ENCODE measurements at regions not wholly inside any gene's neighbourhood (a gene's known extent, or its start where the extent isn't known, plus 50 kb on each side); places are given as distances from the start of the nearest gene placed in this dataset.

DNA sequence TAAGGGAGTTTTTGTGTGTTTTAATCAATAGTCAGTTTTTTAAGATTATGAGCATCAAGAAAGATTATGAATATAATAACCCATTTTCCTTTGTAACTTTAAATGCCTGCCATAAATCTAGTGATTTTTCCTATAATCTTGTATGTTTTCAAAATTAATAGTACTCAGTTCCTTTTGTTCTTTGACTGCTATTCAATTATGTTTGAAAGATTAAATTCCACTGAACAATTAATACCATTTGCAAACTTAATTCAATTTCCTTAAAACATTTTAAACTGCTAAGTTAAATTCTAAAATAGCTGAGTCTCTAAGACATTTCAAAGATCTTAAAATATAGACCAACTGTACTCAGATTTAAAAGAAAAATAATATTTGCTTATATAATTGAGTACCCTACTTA is 1173.9 kb upstream of the TMEFF2 start:
- TF ChIP-seq SAFB2 (CRISPR knock-in tag; IDR thresholded peaks at IDR 0.05; ENCODE audit: borderline replicate concordance, low read depth) (no peak), SOX6 (IDR thresholded peaks at IDR 0.05) (no peak), SOX6 (CRISPR knock-in tag; IDR thresholded peaks at IDR 0.05) (no peak), ZNF101 (CRISPR knock-in tag; IDR thresholded peaks at IDR 0.05; ENCODE audit: borderline replicate concordance, low read depth) (no peak), SNAPC2 (CRISPR knock-in tag; IDR thresholded peaks at IDR 0.05) (no peak), CCAR2 (optimal IDR thresholded peaks at IDR 0.05; ENCODE audit: low read depth, low read length) (no peak), ZMYM3 (CRISPR knock-in tag; IDR thresholded peaks at IDR 0.05) (no peak), ZNF589 (CRISPR knock-in tag; conservative IDR thresholded peaks at IDR 0.05) (no peak), TARDBP (CRISPR knock-in tag; IDR thresholded peaks at IDR 0.05) (no peak), SCMH1 (CRISPR knock-in tag; IDR thresholded peaks at IDR 0.05; ENCODE audit: borderline replicate concordance) (no peak), ZNF274 (CRISPR knock-in tag; IDR thresholded peaks at IDR 0.05) (no peak), AKAP8 (CRISPR knock-in tag; IDR thresholded peaks at IDR 0.05) (no peak), NFE2L1 (CRISPR knock-in tag; IDR thresholded peaks at IDR 0.05; ENCODE audit: borderline replicate concordance) (no peak), ZNF792 (CRISPR knock-in tag; IDR thresholded peaks at IDR 0.05) (no peak)
- TF ChIP-seq, protein P1, sequence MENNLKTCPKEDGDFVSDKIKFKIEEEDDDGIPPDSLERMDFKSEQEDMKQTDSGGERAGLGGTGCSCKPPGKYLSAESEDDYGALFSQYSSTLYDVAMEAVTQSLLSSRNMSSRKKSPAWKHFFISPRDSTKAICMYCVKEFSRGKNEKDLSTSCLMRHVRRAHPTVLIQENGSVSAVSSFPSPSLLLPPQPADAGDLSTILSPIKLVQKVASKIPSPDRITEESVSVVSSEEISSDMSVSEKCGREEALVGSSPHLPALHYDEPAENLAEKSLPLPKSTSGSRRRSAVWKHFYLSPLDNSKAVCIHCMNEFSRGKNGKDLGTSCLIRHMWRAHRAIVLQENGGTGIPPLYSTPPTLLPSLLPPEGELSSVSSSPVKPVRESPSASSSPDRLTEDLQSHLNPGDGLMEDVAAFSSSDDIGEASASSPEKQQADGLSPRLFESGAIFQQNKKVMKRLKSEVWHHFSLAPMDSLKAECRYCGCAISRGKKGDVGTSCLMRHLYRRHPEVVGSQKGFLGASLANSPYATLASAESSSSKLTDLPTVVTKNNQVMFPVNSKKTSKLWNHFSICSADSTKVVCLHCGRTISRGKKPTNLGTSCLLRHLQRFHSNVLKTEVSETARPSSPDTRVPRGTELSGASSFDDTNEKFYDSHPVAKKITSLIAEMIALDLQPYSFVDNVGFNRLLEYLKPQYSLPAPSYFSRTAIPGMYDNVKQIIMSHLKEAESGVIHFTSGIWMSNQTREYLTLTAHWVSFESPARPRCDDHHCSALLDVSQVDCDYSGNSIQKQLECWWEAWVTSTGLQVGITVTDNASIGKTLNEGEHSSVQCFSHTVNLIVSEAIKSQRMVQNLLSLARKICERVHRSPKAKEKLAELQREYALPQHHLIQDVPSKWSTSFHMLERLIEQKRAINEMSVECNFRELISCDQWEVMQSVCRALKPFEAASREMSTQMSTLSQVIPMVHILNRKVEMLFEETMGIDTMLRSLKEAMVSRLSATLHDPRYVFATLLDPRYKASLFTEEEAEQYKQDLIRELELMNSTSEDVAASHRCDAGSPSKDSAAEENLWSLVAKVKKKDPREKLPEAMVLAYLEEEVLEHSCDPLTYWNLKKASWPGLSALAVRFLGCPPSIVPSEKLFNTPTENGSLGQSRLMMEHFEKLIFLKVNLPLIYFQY (CRISPR knock-in tag; IDR thresholded peaks at IDR 0.05; ENCODE audit: borderline replicate concordance): no peak
- TF ChIP-seq, protein P2, sequence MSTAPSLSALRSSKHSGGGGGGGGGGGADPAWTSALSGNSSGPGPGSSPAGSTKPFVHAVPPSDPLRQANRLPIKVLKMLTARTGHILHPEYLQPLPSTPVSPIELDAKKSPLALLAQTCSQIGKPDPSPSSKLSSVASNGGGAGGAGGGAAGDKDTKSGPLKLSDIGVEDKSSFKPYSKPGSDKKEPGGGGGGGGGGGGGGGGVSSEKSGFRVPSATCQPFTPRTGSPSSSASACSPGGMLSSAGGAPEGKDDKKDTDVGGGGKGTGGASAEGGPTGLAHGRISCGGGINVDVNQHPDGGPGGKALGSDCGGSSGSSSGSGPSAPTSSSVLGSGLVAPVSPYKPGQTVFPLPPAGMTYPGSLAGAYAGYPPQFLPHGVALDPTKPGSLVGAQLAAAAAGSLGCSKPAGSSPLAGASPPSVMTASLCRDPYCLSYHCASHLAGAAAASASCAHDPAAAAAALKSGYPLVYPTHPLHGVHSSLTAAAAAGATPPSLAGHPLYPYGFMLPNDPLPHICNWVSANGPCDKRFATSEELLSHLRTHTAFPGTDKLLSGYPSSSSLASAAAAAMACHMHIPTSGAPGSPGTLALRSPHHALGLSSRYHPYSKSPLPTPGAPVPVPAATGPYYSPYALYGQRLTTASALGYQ (CRISPR knock-in tag; IDR thresholded peaks at IDR 0.05): no peak
- no peak overlapping the region for H3K4me3 ChIP-seq (replicated peaks in 1 of 3; ENCODE audit: insufficient read depth in 1 of 3, low read depth in 2 of 3, low read length in 3 of 3)
- intact Hi-C loops (cut with micrococcal nuclease; ENCODE audit: unreplicated experiment): no loop called here
- no peaks in the 10 kb centered on the region for H3K79me2 ChIP-seq (ENCODE audit: insufficient read depth, low read length)
- no peaks in the 10 kb centered on the region for H3K4me1 ChIP-seq (ENCODE audit: insufficient read depth, low read length)
- H4K20me1 ChIP-seq (ENCODE audit: insufficient read depth, low read length): no peaks in the 10 kb centered on the region
- DNase-seq (ENCODE audit: low spot score): no peak
- H3K9me3 ChIP-seq (ENCODE audit: low read length): no peaks in the 10 kb centered on the region
- BruUV-seq (replicated peaks): no TSS peak
- no peaks in the 10 kb centered on the region for H3K36me3 ChIP-seq (replicated peaks in 1 of 2; ENCODE audit: control insufficient read depth in 1 of 2, insufficient read depth in 2 of 2, low read length in 2 of 2)
- no peak overlapping the region for H3K27ac ChIP-seq (ENCODE audit: extremely low read length, insufficient read depth, low read length)
- in situ Hi-C loops (cut with HindIII; ENCODE audit: extremely low pct_ligation_motif_present, low pct_unique_long_range_greater_than_20kb): no loop called here
- H2AFZ ChIP-seq (ENCODE audit: low read length): no peak overlapping the region
- POLR2A ChIA-PET: no interaction called here
- CTCF ChIA-PET (ENCODE audit: low intra/inter-chr PET ratio, low total read pairs): no interaction called here
- no peak for ATAC-seq
- H3K9ac ChIP-seq (ENCODE audit: insufficient read depth, low read depth, low read length): no peak overlapping the region
- H3K4me2 ChIP-seq (ENCODE audit: low read depth, low read length): no peak overlapping the region
- H3K27me3 ChIP-seq (ENCODE audit: control insufficient read depth in 1 of 2, insufficient read depth in 2 of 2, low read length in 2 of 2): no peaks in the 10 kb centered on the region
- FAIRE-seq: peak; percentile 28
